CD14-positive monocyte (primary cell): ENCODE measurements at regions not wholly inside any gene's neighbourhood (a gene's known extent, or its start where the extent isn't known, plus 50 kb on each side); places are given as distances from the start of the nearest gene placed in this dataset.
A peak's percentile ranks its signal among the peaks of the same experiment; 100 is the strongest.

ENCODE experiments used
- DNase-seq, 3 donors: peaks; one replicate each; pipeline ENCODE4 v3.0.0-alpha.2; 2011 to 2022
- H2AFZ ChIP-seq: 2 replicates; pipeline ENCODE4 v1.6.0; 2012; ENCODE audit warnings: mild to moderate bottlenecking, low read depth, low read length, inconsistent platforms; ENCODE audit not compliant: insufficient read depth, poor library complexity, severe bottlenecking
- H3K27ac ChIP-seq, 2 donors: 1 replicate in 1 of 2; 2 replicates in 1 of 2; pipeline ENCODE4 v1.5.1; 2012 to 2013; ENCODE audit warnings: low read length in 2 of 2, control low read depth in 1 of 2, inconsistent platforms in 1 of 2, low read depth in 1 of 2, mild to moderate bottlenecking in 1 of 2
- H3K27me3 ChIP-seq, 2 donors: one replicate each; pipeline versions ENCODE4 v1.6.0 to v1.6.1; 2011 to 2013; ENCODE audit warnings: low read length in 2 of 2; ENCODE audit not compliant: control insufficient read depth in 2 of 2, insufficient read depth in 2 of 2
- H3K36me3 ChIP-seq, 2 donors: replicated peaks in 1 of 2; 1 replicate in 1 of 2; 2 replicates in 1 of 2; pipeline versions ENCODE4 v1.5.1 to v1.6.1; 2012 to 2013; ENCODE audit warnings: low read length in 2 of 2, control low read depth in 1 of 2, inconsistent platforms in 1 of 2, mild to moderate bottlenecking in 1 of 2; ENCODE audit not compliant: insufficient read depth in 2 of 2, control insufficient read depth in 1 of 2
- H3K4me1 ChIP-seq, 2 donors: 1 replicate in 1 of 2; 2 replicates in 1 of 2; pipeline versions ENCODE4 v1.5.1 to v1.6.1; 2012 to 2013; ENCODE audit warnings: low read length in 2 of 2, control low read depth in 1 of 2, inconsistent platforms in 1 of 2, mild to moderate bottlenecking in 1 of 2, moderate library complexity in 1 of 2; ENCODE audit not compliant: insufficient read depth in 2 of 2, control insufficient read depth in 1 of 2
- H3K4me2 ChIP-seq: replicated peaks from 2 replicates; pipeline ENCODE3; 2012; ENCODE audit warnings: low read length, moderate library complexity, mild to moderate bottlenecking; ENCODE audit not compliant: poor library complexity, severe bottlenecking; ENCODE audit errors: extremely low read depth
- H3K4me3 ChIP-seq, 3 experiments: fragments of 200-600 bp in 1 of 3; sonication (generic) in 1 of 3; replicated peaks in 1 of 3; 1 replicate in 2 of 3; 2 replicates in 1 of 3; pipeline ENCODE4 v1.5.1; 2011 to 2013; ENCODE audit warnings: low read length in 3 of 3, mild to moderate bottlenecking in 3 of 3, control low read depth in 2 of 3, low read depth in 2 of 3, inconsistent platforms in 1 of 3, moderate library complexity in 1 of 3
- H3K79me2 ChIP-seq: 2 replicates; pipeline ENCODE4 v1.6.0; 2012; ENCODE audit warnings: mild to moderate bottlenecking, control low read depth, inconsistent platforms, low read length, moderate library complexity; ENCODE audit not compliant: insufficient read depth
- H3K9ac ChIP-seq: 2 replicates; pipeline ENCODE4 v1.6.0; 2017; ENCODE audit warnings: low read length, mild to moderate bottlenecking; ENCODE audit not compliant: insufficient read depth, poor library complexity, severe bottlenecking
- H3K9me3 ChIP-seq, 2 donors: replicated peaks in 1 of 2; 1 replicate in 1 of 2; 2 replicates in 1 of 2; pipeline versions ENCODE4 v1.5.1 to v1.6.1; 2012 to 2013; ENCODE audit warnings: low read length in 2 of 2, control low read depth in 1 of 2; ENCODE audit not compliant: control insufficient read depth in 1 of 2, insufficient read depth in 1 of 2
- H4K20me1 ChIP-seq: 2 replicates; pipeline ENCODE4 v1.6.0; 2012; ENCODE audit warnings: mild to moderate bottlenecking, low read length, control low read depth, moderate library complexity; ENCODE audit not compliant: insufficient read depth
- H3K27ac Mint-ChIP-seq, 7 donors: one replicate each; pipeline ENCODE4 v1.8.0; 2020; ENCODE audit warnings: mild to moderate bottlenecking in 7 of 7, mixed read lengths in 7 of 7, moderate library complexity in 6 of 7, inconsistent platforms in 2 of 7
- H3K27me3 Mint-ChIP-seq, 3 donors: one replicate each; pipeline ENCODE4 v1.8.0; 2021 to 2022; ENCODE audit warnings: low read depth in 3 of 3, mild to moderate bottlenecking in 3 of 3, mixed read lengths in 3 of 3, moderate library complexity in 3 of 3, inconsistent platforms in 1 of 3
- H3K36me3 Mint-ChIP-seq, 2 donors: one replicate each; pipeline ENCODE4 v1.8.0; 2020; ENCODE audit warnings: mixed read lengths in 2 of 2, inconsistent platforms in 1 of 2, mild to moderate bottlenecking in 1 of 2
- H3K4me1 Mint-ChIP-seq: one replicate; pipeline ENCODE4 v1.8.0; 2020; ENCODE audit warnings: mild to moderate bottlenecking, mixed read lengths
- H3K4me3 Mint-ChIP-seq, 2 donors: one replicate each; pipeline ENCODE4 v1.8.0; 2020; ENCODE audit warnings: mild to moderate bottlenecking in 2 of 2, mixed read lengths in 2 of 2, moderate library complexity in 1 of 2
- H3K9me3 Mint-ChIP-seq, 7 donors: one replicate each; pipeline ENCODE4 v1.8.0; 2020 to 2022; ENCODE audit warnings: mixed read lengths in 7 of 7, mild to moderate bottlenecking in 6 of 7, moderate library complexity in 6 of 7, inconsistent platforms in 2 of 7
- CTCF ChIP-seq: fragments of 200-600 bp; IDR thresholded peaks from one replicate; pipeline ENCODE4 v1.8.0; 2022; ENCODE audit warnings: antibody characterized with exemption, mild to moderate bottlenecking
- WGBS: methylation state at CpG from one replicate; pipeline ENCODE4 v1.1.5; 2013; ENCODE audit warnings: missing lambda C conversion rate; ENCODE audit not compliant: insufficient coverage; 5-methylcytosine and 5-hydroxymethylcytosine counted together
- intact Hi-C, 2 donors: fragments of 100-400 bp; cut with micrococcal nuclease; formaldehyde crosslinking; loops; one replicate each; pipeline versions ENCODE4 v1.15.0 to v1.15.1; 2023

- Histone ChIP-seq H3K9ac (no peak overlapping the region), H3K36me3 (no peaks in the 10 kb centered on the region), H3K9me3 (peaks cover 4% of the 10 kb centered on the region in 2 donors), H3K79me2 (no peaks in the 10 kb centered on the region), H4K20me1 (no peaks in the 10 kb centered on the region), H3K27ac (no peak overlapping the region), H3K4me2 (no peak overlapping the region), H3K4me3 (no peak overlapping the region), H2AFZ (no peak overlapping the region), H3K4me1 (peaks cover 0 to 3% of the 10 kb centered on the region in 2 donors), H3K27me3 (no peaks in the 10 kb centered on the region)
- Mint-ChIP-seq H3K9me3 (peaks cover 0 to 16% (median 4%) of the 10 kb centered on the region in 7 donors), H3K4me3 (no peak overlapping the region), H3K27me3 (peaks cover 0 to 1% (median 0%) of the 10 kb centered on the region in 3 donors), H3K4me1 (peaks cover 8% of the 10 kb centered on the region), H3K36me3 (no peaks in the 10 kb centered on the region), H3K27ac (peak overlapping the region in 1 of 7 donors; percentile 25)
- WGBS: 91% methylated on average over 6 of the region's 7 CpGs
- no peak for DNase-seq
- TF ChIP-seq CTCF: no peak
- intact Hi-C loops: no loop called here
These were observed 783.4 kb upstream of the MIR17HG start for GRCh38 chr13:90564096-90564495.

GRCh38 chr13:90564566-90564965 is 782.9 kb upstream of the MIR17HG start:
- Histone ChIP-seq H3K4me1 (peaks cover 0 to 3% of the 10 kb centered on the region in 2 donors), H3K27ac (no peak overlapping the region), H3K4me3 (no peak overlapping the region), H3K36me3 (no peaks in the 10 kb centered on the region), H3K9ac (no peak overlapping the region), H3K79me2 (no peaks in the 10 kb centered on the region), H2AFZ (no peak overlapping the region), H3K27me3 (no peaks in the 10 kb centered on the region), H3K9me3 (peaks cover 4% of the 10 kb centered on the region in 2 donors), H4K20me1 (no peaks in the 10 kb centered on the region), H3K4me2 (no peak overlapping the region)
- no peak for DNase-seq
- intact Hi-C loops: no loop called here
- no peak for TF ChIP-seq CTCF
- Mint-ChIP-seq H3K27me3 (peaks cover 0 to 1% (median 0%) of the 10 kb centered on the region in 3 donors), H3K36me3 (no peaks in the 10 kb centered on the region), H3K4me3 (no peak overlapping the region), H3K9me3 (peaks cover 0 to 16% (median 4%) of the 10 kb centered on the region in 7 donors), H3K27ac (no peak overlapping the region), H3K4me1 (peaks cover 8% of the 10 kb centered on the region)
- WGBS: no CpG with 5 or more reads among the region's 1 CpG
